Endothelial cell of umbilical vein (primary cell): ENCODE measurements at regions not wholly inside any gene's neighbourhood (a gene's known extent, or its start where the extent isn't known, plus 50 kb on each side); places are given as distances from the start of the nearest gene placed in this dataset.

Experiments
- BruUV-seq: library from RNA; stranded (reverse); fragments of 400-500 nt; replicated peaks from 2 replicates; lab custom pipeline; 2021; lab: Mats Ljungman, UMichigan
- CTCF ChIA-PET: fragments of 300-600, 350-600 bp; sonication (Branson Sonifier 250); formaldehyde crosslinking; loops from one replicate; lab custom pipeline; 2021; ENCODE audit warnings: antibody characterized with exemption, inconsistent platforms; lab: Charles Lee
- POLR2A ChIA-PET: fragments of 300-600, 350-600 bp; sonication (Branson Sonifier 250); formaldehyde crosslinking; loops from one replicate; lab custom pipeline; 2021; ENCODE audit warnings: antibody characterized with exemption, inconsistent platforms; lab: Charles Lee
- DNase-seq: peaks from one replicate; pipeline ENCODE4 v3.0.0-alpha.2; 2011; ENCODE audit warnings: low read depth, low spot score
- FAIRE-seq: peaks from 2 replicates; lab custom pipeline; 2011; peaks lifted over from hg19 to GRCh38; lab: Jason Lieb, UNC
- H2AFZ ChIP-seq: 2 replicates; pipeline ENCODE4 v1.6.0; 2012; ENCODE audit warnings: low read depth, low read length, control low read depth, inconsistent platforms
- H3K27ac ChIP-seq: 2 replicates; pipeline ENCODE4 v1.5.1; 2011; ENCODE audit warnings: low read depth, mild to moderate bottlenecking, control low read depth, low read length, moderate library complexity; ENCODE audit not compliant: insufficient read depth
- H3K27me3 ChIP-seq, 2 experiments: 2 replicates each; pipeline versions ENCODE4 v1.6.0 to v1.6.1; 2011; ENCODE audit warnings: low read length in 2 of 2, mixed read lengths in 1 of 2; ENCODE audit not compliant: control insufficient read depth in 2 of 2, insufficient read depth in 2 of 2
- H3K36me3 ChIP-seq, 2 experiments: 2 replicates in 1 of 2; 3 replicates in 1 of 2; pipeline ENCODE4 v1.5.1; 2011; ENCODE audit warnings: low read length in 2 of 2, mild to moderate bottlenecking in 1 of 2, moderate library complexity in 1 of 2; ENCODE audit not compliant: control insufficient read depth in 2 of 2, insufficient read depth in 2 of 2; ENCODE audit errors: extremely low read depth in 1 of 2
- H3K4me1 ChIP-seq: 3 replicates; pipeline ENCODE4 v1.5.1; 2011; ENCODE audit warnings: mild to moderate bottlenecking, low read length; ENCODE audit not compliant: control insufficient read depth, insufficient read depth; ENCODE audit errors: extremely low read depth
- H3K4me2 ChIP-seq: 2 replicates; pipeline ENCODE4 v1.6.1; 2011; ENCODE audit warnings: low read length, control low read depth, mixed read lengths; ENCODE audit not compliant: insufficient read depth
- H3K4me3 ChIP-seq, 3 experiments: fragments of 200-600 bp in 1 of 3; sonication (generic), shearing (Covaris generic) in 1 of 3; replicated peaks in 1 of 3; 2 replicates each; pipeline ENCODE4 v1.5.1; 2011 to 2016; ENCODE audit warnings: control low read depth in 3 of 3, low read length in 3 of 3, mild to moderate bottlenecking in 2 of 3, inconsistent platforms in 1 of 3, low read depth in 1 of 3, moderate library complexity in 1 of 3; ENCODE audit not compliant: insufficient read depth in 1 of 3
- H3K79me2 ChIP-seq: 2 replicates; pipeline ENCODE4 v1.6.0; 2012; ENCODE audit warnings: low read length, inconsistent platforms; ENCODE audit not compliant: control insufficient read depth, insufficient read depth
- H3K9ac ChIP-seq: replicated peaks from 2 replicates; pipeline ENCODE3; 2011; ENCODE audit warnings: low read length, control low read depth; ENCODE audit not compliant: insufficient read depth; ENCODE audit errors: extremely low read depth
- H3K9me1 ChIP-seq: replicated peaks from 3 replicates; pipeline ENCODE4 v1.6.0; 2011; ENCODE audit warnings: mild to moderate bottlenecking, low read length; ENCODE audit not compliant: control insufficient read depth, insufficient read depth; ENCODE audit errors: extremely low read depth
- H3K9me3 ChIP-seq: replicated peaks from 2 replicates; pipeline ENCODE4 v1.5.1; 2012; ENCODE audit warnings: low read length, inconsistent platforms; ENCODE audit not compliant: control insufficient read depth, insufficient read depth
- H4K20me1 ChIP-seq: replicated peaks from 2 replicates; pipeline ENCODE3; 2011; ENCODE audit warnings: mild to moderate bottlenecking, low read length; ENCODE audit not compliant: control insufficient read depth, insufficient read depth; ENCODE audit errors: extremely low read depth
- EZH2 ChIP-seq: IDR thresholded peaks from 2 replicates; pipeline ENCODE4 v1.6.1; 2012; ENCODE audit warnings: borderline replicate concordance, low read depth, mild to moderate bottlenecking, moderate library complexity, low read length, inconsistent platforms; ENCODE audit not compliant: severe bottlenecking
- FOS ChIP-seq: IDR thresholded peaks from 2 replicates; pipeline ENCODE4 v1.6.1; 2011; ENCODE audit warnings: mild to moderate bottlenecking, low read length, moderate library complexity, borderline replicate concordance; ENCODE audit not compliant: insufficient read depth
- GATA2 ChIP-seq: IDR thresholded peaks from 2 replicates; pipeline ENCODE4 v1.7.0; 2011; ENCODE audit warnings: low read depth, mild to moderate bottlenecking, moderate library complexity, mixed read lengths, low read length; ENCODE audit not compliant: insufficient read length, insufficient read depth
- MAX ChIP-seq: IDR thresholded peaks from 2 replicates; pipeline ENCODE4 v1.6.1; 2011; ENCODE audit not compliant: insufficient read depth, insufficient read length
- POLR2A ChIP-seq: IDR thresholded peaks from 2 replicates; pipeline ENCODE4 v1.6.1; 2012; ENCODE audit warnings: low read depth, mild to moderate bottlenecking, control low read depth, low read length
- POLR2AphosphoS5 ChIP-seq: IDR thresholded peaks from 2 replicates; pipeline ENCODE4 v1.6.1; 2012; ENCODE audit warnings: low read depth, mild to moderate bottlenecking, control low read depth, low read length, moderate library complexity; ENCODE audit not compliant: insufficient read depth
- dilution Hi-C: fragments of 300-500 bp; cut with MboI; formaldehyde crosslinking; loops from one replicate; pipeline ENCODE4 v1.15.0; 2019; ENCODE audit warnings: low sequenced_read_pairs; ENCODE audit not compliant: extremely low pct_ligation_motif_present
- intact Hi-C: fragments of 100-400 bp; cut with micrococcal nuclease; formaldehyde crosslinking; loops from one replicate; pipeline ENCODE4 v1.10.0; 2022
- TF ChIP-seq, protein P1 (sequence below), 2 donors: IDR thresholded peaks; 1 replicate in 1 of 2; 2 replicates in 1 of 2; pipeline ENCODE4 v1.5.1; 2011; ENCODE audit warnings: low read length in 2 of 2, mild to moderate bottlenecking in 2 of 2, moderate library complexity in 2 of 2, control low read depth in 1 of 2, inconsistent platforms in 1 of 2, low read depth in 1 of 2; ENCODE audit not compliant: insufficient read depth in 1 of 2; ENCODE audit errors: extremely low read depth in 1 of 2

DNA sequence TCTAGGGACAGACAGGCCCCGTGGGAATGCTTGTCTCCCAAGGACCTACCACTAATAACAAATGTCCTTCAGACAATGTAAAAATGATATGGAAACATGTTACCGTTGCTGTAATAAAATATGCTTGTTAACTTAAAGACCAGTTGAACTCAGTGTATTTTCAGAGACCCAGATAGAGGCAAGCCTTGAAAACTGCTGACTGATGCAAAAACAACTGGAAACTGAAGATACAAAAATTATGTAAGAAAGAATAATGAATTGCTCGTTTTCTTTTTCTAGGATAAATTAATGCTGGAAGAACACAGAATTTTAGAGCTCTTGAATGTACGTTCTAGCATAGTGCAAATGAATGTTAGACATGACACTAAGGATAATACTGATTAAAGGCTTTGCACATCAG is 311.5 kb upstream of the MAN1A1 start:
- CTCF ChIA-PET, result no interaction called here
- Histone ChIP-seq H3K9me1 (no peaks in the 10 kb centered on the region), H3K9me3 (no peaks in the 10 kb centered on the region), H3K27me3 (no peaks in the 10 kb centered on the region), H3K36me3 (no peaks in the 10 kb centered on the region), H3K4me3 (no peak overlapping the region), H3K4me2 (no peak overlapping the region), H2AFZ (no peak overlapping the region), H3K27ac (no peak overlapping the region), H4K20me1 (no peaks in the 10 kb centered on the region), H3K4me1 (no peaks in the 10 kb centered on the region), H3K9ac (no peak overlapping the region), H3K79me2 (no peaks in the 10 kb centered on the region)
- intact Hi-C loops (no loop called here), dilution Hi-C loops (no loop called here)
- no peak for TF ChIP-seq GATA2
- no peak for TF ChIP-seq POLR2AphosphoS5
- TF ChIP-seq, protein P1, sequence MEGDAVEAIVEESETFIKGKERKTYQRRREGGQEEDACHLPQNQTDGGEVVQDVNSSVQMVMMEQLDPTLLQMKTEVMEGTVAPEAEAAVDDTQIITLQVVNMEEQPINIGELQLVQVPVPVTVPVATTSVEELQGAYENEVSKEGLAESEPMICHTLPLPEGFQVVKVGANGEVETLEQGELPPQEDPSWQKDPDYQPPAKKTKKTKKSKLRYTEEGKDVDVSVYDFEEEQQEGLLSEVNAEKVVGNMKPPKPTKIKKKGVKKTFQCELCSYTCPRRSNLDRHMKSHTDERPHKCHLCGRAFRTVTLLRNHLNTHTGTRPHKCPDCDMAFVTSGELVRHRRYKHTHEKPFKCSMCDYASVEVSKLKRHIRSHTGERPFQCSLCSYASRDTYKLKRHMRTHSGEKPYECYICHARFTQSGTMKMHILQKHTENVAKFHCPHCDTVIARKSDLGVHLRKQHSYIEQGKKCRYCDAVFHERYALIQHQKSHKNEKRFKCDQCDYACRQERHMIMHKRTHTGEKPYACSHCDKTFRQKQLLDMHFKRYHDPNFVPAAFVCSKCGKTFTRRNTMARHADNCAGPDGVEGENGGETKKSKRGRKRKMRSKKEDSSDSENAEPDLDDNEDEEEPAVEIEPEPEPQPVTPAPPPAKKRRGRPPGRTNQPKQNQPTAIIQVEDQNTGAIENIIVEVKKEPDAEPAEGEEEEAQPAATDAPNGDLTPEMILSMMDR (IDR thresholded peaks at IDR 0.05; ENCODE audit: extremely low read depth in 1 of 2, insufficient read depth in 1 of 2, low read depth in 1 of 2, low read length in 2 of 2), result no peak
- TF ChIP-seq POLR2A, result no peak
- TF ChIP-seq EZH2, result no peak
- no peak for TF ChIP-seq FOS
- no peak for TF ChIP-seq MAX
- BruUV-seq, result no TSS peak
- DNase-seq (no peak), FAIRE-seq (no peak)
- POLR2A ChIA-PET, result no interaction called here
